GM10266 (cell line): ENCODE measurements at regions not wholly inside any gene's neighbourhood (a gene's known extent, or its start where the extent isn't known, plus 50 kb on each side); places are given as distances from the start of the nearest gene placed in this dataset.

Experiments used
- DNase-seq: peaks from one replicate; pipeline ENCODE4 v3.0.0; 2012; ENCODE audit errors: extremely low spot score
- TF ChIP-seq, protein P1 (sequence below): IDR thresholded peaks from 2 replicates; pipeline ENCODE4 v1.5.1; 2012; ENCODE audit warnings: mild to moderate bottlenecking, low read depth; ENCODE audit not compliant: control insufficient read depth, insufficient read depth; ENCODE audit errors: missing control alignments

DNA sequence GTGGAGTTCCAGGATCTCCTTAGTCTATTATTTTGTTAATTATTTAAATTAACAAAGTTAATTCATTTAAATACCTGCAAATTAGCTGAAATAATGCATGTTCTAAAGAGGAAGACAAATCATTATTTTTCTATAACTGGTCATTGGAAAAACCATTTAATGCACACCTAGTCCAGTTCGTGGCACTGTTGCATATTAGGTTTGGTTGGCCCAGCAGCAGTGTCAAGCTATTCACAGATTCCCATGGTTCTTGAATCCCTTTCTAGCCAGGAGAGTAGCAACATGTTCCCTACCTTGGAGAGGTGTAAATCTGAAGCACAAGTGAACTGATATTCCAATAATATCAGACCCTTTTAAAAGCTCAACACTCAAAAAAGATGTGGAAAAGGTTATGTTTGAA, 155.2 kb downstream of the TMEM161B start:
- DNase-seq: no peak
- TF ChIP-seq, protein P1, sequence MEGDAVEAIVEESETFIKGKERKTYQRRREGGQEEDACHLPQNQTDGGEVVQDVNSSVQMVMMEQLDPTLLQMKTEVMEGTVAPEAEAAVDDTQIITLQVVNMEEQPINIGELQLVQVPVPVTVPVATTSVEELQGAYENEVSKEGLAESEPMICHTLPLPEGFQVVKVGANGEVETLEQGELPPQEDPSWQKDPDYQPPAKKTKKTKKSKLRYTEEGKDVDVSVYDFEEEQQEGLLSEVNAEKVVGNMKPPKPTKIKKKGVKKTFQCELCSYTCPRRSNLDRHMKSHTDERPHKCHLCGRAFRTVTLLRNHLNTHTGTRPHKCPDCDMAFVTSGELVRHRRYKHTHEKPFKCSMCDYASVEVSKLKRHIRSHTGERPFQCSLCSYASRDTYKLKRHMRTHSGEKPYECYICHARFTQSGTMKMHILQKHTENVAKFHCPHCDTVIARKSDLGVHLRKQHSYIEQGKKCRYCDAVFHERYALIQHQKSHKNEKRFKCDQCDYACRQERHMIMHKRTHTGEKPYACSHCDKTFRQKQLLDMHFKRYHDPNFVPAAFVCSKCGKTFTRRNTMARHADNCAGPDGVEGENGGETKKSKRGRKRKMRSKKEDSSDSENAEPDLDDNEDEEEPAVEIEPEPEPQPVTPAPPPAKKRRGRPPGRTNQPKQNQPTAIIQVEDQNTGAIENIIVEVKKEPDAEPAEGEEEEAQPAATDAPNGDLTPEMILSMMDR: no peak

DNA sequence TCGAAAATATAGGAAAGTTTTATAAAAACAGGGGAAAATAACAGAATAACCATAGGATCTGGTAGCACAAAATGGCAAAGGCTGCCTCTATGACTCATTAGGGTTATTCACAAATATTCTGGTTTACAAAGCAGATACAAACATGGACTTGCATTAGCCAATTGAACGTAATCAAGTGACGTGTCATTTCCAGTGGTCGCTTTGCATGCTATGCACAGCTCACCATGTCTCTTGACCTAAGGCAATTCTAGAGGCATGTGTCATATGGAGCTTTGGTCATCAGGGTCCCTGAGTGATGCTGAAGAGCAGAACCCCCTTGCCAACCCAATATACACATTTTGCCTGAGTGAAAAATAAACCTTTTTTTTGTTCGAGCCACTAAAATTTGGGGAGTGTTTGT, 158.8 kb downstream of the TMEM161B start:
- no peak for DNase-seq
- TF ChIP-seq, protein P1: no peak

DNA sequence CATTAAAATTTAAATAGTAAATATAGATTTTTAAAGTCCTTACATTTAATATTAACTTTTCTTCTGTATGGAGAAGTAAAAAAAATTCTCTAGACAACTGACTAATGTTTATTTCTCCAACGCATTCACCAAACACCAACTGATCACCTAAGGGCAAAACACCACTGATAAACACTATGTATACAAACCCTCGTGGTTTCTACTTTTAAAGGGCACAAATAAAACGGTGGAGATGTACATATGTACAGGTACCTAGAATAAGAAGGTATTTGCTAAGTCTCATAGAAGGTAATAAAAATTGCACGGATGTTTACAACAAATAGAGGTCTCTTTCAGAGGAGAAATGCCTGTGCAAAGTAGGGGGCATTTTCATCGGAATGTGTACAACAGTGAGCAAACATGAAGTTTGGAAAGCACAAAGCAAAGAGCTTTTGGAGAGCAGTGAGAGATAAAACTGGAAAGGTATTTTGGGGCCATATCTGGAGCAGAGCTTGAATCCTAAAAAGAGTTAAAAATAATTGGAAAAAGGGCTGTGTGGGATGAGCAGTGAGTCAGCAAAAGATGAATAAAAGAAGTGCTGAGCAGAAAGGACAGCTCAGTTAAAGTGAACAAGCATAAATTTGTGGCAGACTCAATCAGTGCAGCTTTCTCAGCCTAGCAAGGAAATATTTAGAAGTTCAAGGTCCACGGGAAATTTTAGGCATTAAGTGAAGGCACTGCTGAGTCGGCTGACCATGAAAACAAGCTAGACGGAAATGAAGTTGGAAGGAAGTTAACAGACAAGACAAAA, 160.0 kb downstream of the TMEM161B start:
- DNase-seq: no peak
- TF ChIP-seq, protein P1: no peak

DNA sequence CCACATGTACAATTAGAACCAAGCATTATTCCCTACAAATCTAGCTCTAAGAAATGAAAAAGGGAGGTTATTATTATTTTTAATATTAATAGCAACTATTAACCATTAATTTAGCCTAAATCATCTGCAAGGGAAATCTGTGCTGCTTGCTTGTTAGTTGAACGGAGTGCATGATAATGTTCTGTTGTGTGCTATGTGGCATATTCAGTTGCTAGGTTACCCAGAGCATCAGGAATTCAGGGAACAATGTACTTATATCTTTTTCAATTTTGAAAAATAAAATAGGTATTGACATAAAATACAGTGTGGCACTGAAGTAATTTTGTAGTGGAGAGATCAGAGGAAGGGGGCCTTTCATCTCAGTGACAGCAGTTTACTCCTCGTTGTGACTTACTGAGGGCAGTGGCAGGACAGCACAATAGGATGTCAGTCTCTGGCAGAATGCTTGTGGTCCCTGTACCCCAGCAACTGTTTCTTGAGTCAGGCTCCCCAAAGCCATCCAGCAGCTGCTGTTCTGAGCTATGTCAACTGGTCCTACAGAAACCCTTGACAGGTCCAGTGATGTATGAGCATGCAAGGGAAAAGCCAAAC, 173.6 kb downstream of the TMEM161B start:
- DNase-seq: no peak
- TF ChIP-seq, protein P1: no peak

DNA sequence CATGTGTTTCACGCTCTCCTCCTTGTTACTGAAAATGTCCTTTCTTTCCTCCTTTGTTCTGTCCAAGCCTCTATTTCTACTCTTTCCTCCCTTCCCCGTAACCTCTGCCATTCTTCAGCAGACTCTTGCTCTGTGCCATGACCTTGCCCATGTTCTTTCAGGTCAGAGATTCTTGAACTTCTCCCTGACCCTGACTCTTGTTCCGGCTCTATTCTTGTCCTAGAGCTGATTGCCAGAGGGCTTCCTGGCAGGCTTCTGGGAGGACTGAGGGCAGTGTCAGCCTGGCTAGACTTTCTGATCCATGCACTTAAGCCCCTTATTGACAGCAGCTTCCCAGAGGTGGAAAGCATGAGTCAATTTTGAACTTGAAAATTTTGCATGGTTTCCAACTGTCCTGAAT, 174.2 kb downstream of the TMEM161B start:
- no peak for DNase-seq
- TF ChIP-seq, protein P1: no peak

DNA sequence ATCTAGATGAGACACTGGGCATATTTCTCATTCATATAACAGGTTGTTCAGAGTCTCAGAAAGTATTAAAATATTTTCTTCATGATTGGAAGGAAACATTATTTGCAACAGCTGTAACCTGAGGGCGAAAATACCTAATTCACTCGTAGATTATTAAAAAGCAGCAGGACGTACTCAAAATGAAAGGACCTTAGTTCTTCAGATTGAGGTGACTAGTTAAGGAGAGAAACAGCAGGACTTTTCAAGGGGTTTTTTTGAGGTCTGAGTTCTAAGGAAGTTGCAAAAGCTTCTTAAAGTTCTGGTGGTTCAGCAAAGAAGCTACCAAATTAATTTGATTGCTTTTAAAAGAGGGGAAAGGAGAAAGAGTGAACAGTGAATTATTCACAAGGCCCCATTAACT, 174.9 kb downstream of the TMEM161B start:
- TF ChIP-seq, protein P1: no peak
- no peak for DNase-seq

DNA sequence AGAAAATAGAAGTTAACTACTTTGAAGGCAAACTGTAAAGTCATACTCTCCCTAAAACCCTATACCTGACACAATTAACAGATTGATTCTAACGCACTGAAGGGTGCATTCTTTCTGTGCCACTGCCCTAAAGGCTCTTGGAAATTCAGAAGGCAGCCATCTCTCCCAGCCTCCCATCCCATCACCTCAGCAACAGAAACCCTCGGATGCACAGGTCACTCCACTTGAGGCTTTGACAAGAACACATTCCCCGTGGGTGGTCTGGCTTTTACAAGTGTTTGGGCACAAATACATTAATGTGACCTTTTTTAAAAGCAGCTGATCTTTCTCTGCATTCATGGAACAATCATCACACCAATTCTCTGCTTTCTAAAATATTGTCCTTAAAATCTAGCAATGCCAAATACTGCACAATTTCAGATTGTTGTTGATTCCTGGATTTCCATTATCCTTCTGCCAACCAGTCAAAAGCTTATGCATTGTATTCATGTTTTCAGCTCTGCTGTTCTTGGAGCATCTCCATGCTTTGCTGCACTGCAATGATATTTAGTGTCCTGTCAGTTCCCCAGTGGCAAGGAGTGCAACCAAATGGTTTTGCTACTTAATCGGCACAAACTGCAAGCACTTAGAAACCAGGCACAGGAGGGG, 175.6 kb downstream of the TMEM161B start:
- DNase-seq: no peak
- TF ChIP-seq, protein P1: no peak
